SU-DHL-6 (cell line): ENCODE measurements at regions not wholly inside any gene's neighbourhood (a gene's known extent, or its start where the extent isn't known, plus 50 kb on each side); places are given as distances from the start of the nearest gene placed in this dataset.

Experiments
- H2AFZ ChIP-seq: fragments of 200-600 bp; sonication (generic); 2 replicates; pipeline ENCODE4 v1.6.1; 2014; ENCODE audit warnings: low read depth, mild to moderate bottlenecking, moderate library complexity, mixed read lengths, antibody characterized with exemption, low read length; ENCODE audit not compliant: severe bottlenecking
- H3F3A ChIP-seq: fragments of 200-600 bp; shearing (Covaris generic); 2 replicates; pipeline ENCODE4 v1.6.0; 2016; ENCODE audit warnings: antibody characterized with exemption, mild to moderate bottlenecking; ENCODE audit not compliant: insufficient read depth
- H3K27ac ChIP-seq: fragments of 200-600 bp; sonication (generic); 2 replicates; pipeline ENCODE4 v1.5.1; 2016; ENCODE audit warnings: low read depth, mild to moderate bottlenecking, low read length, moderate library complexity, mixed read lengths
- H3K27me3 ChIP-seq: fragments of 200-600 bp; sonication (generic), shearing (Covaris generic); 2 replicates; pipeline ENCODE4 v1.6.0; 2014; ENCODE audit warnings: mild to moderate bottlenecking, low read length
- H3K36me3 ChIP-seq: fragments of 200-600 bp; sonication (generic); 2 replicates; pipeline ENCODE4 v1.6.1; 2014; ENCODE audit warnings: mild to moderate bottlenecking, low read length, mixed read lengths
- H3K4me2 ChIP-seq: fragments of 300-600, 200-600 bp; shearing (Covaris generic), sonication (generic); 2 replicates; pipeline ENCODE4 v1.6.0; 2014; ENCODE audit warnings: low read length, low read depth, mild to moderate bottlenecking; ENCODE audit not compliant: poor library complexity, severe bottlenecking
- H3K4me3 ChIP-seq: fragments of 200-600 bp; sonication (generic); 2 replicates; pipeline ENCODE4 v1.5.1; 2014; ENCODE audit warnings: antibody characterized with exemption, low read length, mild to moderate bottlenecking, mixed read lengths; ENCODE audit not compliant: insufficient read depth, poor library complexity, severe bottlenecking
- H3K79me2 ChIP-seq: fragments of 200-600 bp; sonication (generic); 2 replicates; pipeline ENCODE4 v1.6.1; 2014; ENCODE audit warnings: mild to moderate bottlenecking, low read length, moderate library complexity; ENCODE audit not compliant: insufficient read depth
- H3K9ac ChIP-seq: fragments of 200-600 bp; sonication (generic); 2 replicates; pipeline ENCODE4 v1.7.0; 2014; ENCODE audit warnings: mild to moderate bottlenecking, low read length
- H3K9me2 ChIP-seq: fragments of 200-600 bp; sonication (generic); replicated peaks from 2 replicates; pipeline ENCODE4 v1.6.1; 2014; ENCODE audit warnings: low read length; ENCODE audit not compliant: insufficient read depth
- H3K9me3 ChIP-seq: fragments of 200-600 bp; sonication (generic); 2 replicates; pipeline ENCODE4 v1.6.1; 2014; ENCODE audit warnings: low read length, mixed read lengths; ENCODE audit not compliant: insufficient read depth
- H4K20me1 ChIP-seq: fragments of 200-600 bp; sonication (generic); 2 replicates; pipeline ENCODE4 v1.6.1; 2014; ENCODE audit warnings: low read depth, mild to moderate bottlenecking, antibody characterized with exemption, low read length, moderate library complexity, mixed read lengths
- EZH2phosphoT487 ChIP-seq: fragments of 200-600 bp; sonication (generic), shearing (Covaris generic); conservative IDR thresholded peaks from 2 replicates; pipeline ENCODE4 v1.6.1; 2018; ENCODE audit warnings: mild to moderate bottlenecking, antibody characterized with exemption, low read length, moderate library complexity, mixed read lengths
- TF ChIP-seq, protein P1 (sequence below): fragments of 200-600 bp; sonication (generic); IDR thresholded peaks from one replicate; pipeline ENCODE4 v1.5.1; 2017; ENCODE audit warnings: antibody characterized with exemption, mild to moderate bottlenecking, low read length, moderate library complexity; ENCODE audit not compliant: insufficient read depth, poor library complexity, severe bottlenecking

DNA sequence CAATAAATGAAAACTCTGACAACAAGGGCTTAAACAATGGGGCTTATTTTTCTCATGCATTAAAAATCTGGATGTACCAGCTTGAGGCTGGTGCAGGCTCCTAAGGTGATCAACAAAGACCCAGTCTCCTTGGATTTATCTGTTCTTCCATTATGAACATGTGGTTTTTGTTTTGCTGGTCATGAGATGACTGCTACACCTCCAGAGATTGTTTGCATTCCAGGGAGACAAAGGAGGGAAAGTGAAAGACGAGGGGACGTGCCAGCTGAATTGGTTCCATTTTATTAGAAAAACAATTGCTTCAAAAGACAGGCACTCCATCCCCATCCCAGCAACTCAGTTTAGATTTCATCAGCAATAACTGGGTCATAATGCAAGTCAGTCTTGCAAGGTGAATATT is 90.9 kb upstream of the KCNK1 start:
- no peaks in the 10 kb centered on the region for H3K27me3 ChIP-seq
- no peaks in the 10 kb centered on the region for H3K36me3 ChIP-seq
- no peaks in the 10 kb centered on the region for H3K79me2 ChIP-seq
- no peaks in the 10 kb centered on the region for H3K9me3 ChIP-seq
- H3K9me2 ChIP-seq, result no peaks in the 10 kb centered on the region
- H3F3A ChIP-seq, result no peaks in the 10 kb centered on the region
- no peaks in the 10 kb centered on the region for H4K20me1 ChIP-seq
- H3K4me2 ChIP-seq, result no peak overlapping the region
- H3K27ac ChIP-seq, result no peak overlapping the region
- no peak overlapping the region for H3K4me3 ChIP-seq
- no peak overlapping the region for H3K9ac ChIP-seq
- no peak overlapping the region for H2AFZ ChIP-seq
- TF ChIP-seq, protein P1, sequence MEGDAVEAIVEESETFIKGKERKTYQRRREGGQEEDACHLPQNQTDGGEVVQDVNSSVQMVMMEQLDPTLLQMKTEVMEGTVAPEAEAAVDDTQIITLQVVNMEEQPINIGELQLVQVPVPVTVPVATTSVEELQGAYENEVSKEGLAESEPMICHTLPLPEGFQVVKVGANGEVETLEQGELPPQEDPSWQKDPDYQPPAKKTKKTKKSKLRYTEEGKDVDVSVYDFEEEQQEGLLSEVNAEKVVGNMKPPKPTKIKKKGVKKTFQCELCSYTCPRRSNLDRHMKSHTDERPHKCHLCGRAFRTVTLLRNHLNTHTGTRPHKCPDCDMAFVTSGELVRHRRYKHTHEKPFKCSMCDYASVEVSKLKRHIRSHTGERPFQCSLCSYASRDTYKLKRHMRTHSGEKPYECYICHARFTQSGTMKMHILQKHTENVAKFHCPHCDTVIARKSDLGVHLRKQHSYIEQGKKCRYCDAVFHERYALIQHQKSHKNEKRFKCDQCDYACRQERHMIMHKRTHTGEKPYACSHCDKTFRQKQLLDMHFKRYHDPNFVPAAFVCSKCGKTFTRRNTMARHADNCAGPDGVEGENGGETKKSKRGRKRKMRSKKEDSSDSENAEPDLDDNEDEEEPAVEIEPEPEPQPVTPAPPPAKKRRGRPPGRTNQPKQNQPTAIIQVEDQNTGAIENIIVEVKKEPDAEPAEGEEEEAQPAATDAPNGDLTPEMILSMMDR, result no peak
- no peak for TF ChIP-seq EZH2phosphoT487

DNA sequence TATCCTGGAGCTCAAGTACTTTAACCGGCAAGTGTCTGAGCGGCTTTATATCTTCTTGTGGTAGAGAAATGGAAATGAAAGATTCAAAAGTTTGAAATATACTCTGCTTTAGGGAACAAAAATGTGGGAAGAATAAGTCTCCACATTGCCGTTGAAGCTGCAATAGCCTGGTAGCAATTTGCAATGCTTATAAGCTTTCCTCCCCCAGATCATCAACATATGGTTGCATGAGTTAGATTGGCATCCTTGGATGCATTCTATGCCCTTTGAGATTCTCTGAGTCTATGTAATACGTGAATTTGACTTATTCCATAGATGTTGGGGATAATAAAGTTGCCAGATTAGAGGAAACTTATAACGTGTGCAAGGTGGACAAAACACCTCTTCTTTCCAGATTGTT is 86.1 kb upstream of the KCNK1 start:
- no peaks in the 10 kb centered on the region for H3F3A ChIP-seq
- H3K36me3 ChIP-seq, result no peaks in the 10 kb centered on the region
- no peaks in the 10 kb centered on the region for H3K9me3 ChIP-seq
- H3K9ac ChIP-seq, result no peak overlapping the region
- no peaks in the 10 kb centered on the region for H3K27me3 ChIP-seq
- no peak overlapping the region for H3K4me2 ChIP-seq
- no peak overlapping the region for H3K4me3 ChIP-seq
- no peaks in the 10 kb centered on the region for H3K79me2 ChIP-seq
- H3K27ac ChIP-seq, result no peak overlapping the region
- H2AFZ ChIP-seq, result no peak overlapping the region
- H4K20me1 ChIP-seq, result no peaks in the 10 kb centered on the region
- TF ChIP-seq EZH2phosphoT487, result no peak
- TF ChIP-seq, protein P1, result no peak
- H3K9me2 ChIP-seq, result no peaks in the 10 kb centered on the region

DNA sequence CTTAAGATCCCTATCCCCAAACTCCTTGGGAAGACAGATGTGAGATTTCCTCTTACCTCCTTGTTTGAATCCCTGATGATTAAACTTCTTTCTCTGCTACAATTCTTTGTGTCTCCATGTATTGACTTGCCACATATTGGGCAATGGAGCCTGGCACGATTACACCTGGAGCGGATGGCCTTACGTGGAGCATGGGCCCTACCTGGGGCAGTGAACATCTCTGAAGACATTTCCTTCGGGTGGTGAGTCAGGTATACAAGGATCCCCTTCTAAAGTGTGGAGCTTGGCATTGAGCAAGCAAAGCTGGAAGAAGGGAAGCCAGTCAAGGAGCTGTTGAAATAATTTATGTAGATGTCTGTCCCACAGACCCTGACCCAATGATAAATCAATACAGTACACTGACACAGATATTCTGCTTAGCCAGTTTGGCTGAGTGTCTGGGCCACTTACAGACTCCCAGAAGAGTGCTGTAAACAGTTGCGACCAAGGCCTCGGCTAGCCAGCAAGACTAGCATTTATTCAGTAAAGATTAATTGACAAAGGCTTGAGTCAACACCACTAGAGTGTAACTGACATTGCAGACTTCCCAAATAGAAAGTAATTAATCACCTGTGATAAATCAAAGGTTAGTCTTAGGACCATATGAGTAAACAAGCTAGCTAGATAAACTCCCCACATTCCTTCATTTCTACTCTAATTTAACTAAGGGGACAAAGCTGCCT is 83.1 kb upstream of the KCNK1 start:
- H3F3A ChIP-seq, result no peaks in the 10 kb centered on the region
- no peaks in the 10 kb centered on the region for H3K27me3 ChIP-seq
- H3K9me2 ChIP-seq, result no peaks in the 10 kb centered on the region
- H3K4me2 ChIP-seq, result no peak overlapping the region
- no peak for TF ChIP-seq EZH2phosphoT487
- TF ChIP-seq, protein P1, result no peak
- H3K27ac ChIP-seq, result no peak overlapping the region
- no peaks in the 10 kb centered on the region for H3K79me2 ChIP-seq
- no peak overlapping the region for H3K9ac ChIP-seq
- no peaks in the 10 kb centered on the region for H3K9me3 ChIP-seq
- no peak overlapping the region for H3K4me3 ChIP-seq
- H4K20me1 ChIP-seq, result no peaks in the 10 kb centered on the region
- no peak overlapping the region for H2AFZ ChIP-seq
- H3K36me3 ChIP-seq, result no peaks in the 10 kb centered on the region
